ENCODE measurements at regions not wholly inside any gene's neighbourhood (a gene's known extent, or its start where the extent isn't known, plus 50 kb on each side); places are given as distances from the start of the nearest gene placed in this dataset.
"Not testable (repeated sequence)": the region's sequence is repeated elsewhere in the genome, so short reads cannot be mapped to it uniquely, and the experiment has no call there.

DNA sequence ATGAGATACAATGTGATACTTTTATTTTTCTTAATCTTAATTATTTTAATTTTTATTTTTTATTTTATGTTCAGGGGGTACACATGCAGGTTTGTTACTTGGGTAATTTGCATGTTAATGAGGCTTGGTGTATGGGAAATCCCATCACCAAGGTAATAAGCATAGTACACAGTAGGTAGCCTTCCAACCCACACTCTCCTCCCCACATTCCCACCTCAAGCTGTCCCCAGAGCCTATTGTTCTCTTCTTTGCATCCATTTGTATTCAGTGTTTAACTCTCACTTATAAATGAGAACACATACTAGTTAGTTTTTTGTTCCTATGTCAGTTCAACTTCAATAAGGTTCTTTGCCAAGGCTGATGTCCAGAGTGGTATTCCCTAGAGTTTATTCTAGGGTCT lies 1375.4 kb downstream of the NSUN3 start:
- DNase-seq (ENCODE audit: low read depth in 3 of 3, low spot score in 1 of 3): no peak

DNA sequence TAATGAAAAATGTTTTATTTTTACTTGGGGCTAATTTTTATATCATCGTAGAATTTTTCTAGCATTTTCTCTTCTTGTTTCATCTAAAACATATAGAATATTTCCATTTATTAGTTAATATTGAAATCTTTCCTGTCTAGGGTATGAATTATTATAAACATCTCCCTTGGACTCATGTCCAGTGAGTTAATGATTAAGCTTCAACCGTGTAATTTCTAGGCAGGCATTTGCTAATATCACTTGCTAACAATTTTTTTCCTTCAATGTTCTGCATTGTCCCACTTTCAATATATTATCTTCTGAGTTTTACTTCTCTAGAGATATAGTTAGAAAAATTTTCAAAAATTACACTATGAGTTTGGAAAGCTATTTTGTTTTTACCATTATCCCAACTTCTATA lies 1371.6 kb upstream of the EPHA6 start:
- DNase-seq (ENCODE audit: low read depth in 3 of 3, low spot score in 1 of 3): no peak

DNA sequence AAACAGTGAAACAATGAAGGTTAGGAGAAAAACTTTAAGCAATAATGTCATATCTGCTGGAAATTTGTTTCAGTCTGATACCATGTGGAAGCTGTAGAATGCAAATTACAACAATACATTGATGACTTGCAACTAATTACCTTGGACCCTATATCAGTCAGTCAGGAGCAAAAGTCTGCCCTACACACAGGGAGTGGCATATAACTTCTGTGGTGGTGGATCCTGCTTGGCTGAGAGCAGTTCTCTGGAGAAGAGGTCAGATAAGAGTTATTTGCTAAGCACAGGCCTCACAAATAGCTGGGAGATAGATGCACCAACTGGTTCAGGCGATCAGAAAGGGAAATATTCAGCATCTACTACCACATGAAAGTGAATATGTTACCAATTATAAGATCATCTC lies 1364.6 kb upstream of the EPHA6 start:
- no peak for DNase-seq (ENCODE audit: low read depth in 3 of 3, low spot score in 1 of 3)

DNA sequence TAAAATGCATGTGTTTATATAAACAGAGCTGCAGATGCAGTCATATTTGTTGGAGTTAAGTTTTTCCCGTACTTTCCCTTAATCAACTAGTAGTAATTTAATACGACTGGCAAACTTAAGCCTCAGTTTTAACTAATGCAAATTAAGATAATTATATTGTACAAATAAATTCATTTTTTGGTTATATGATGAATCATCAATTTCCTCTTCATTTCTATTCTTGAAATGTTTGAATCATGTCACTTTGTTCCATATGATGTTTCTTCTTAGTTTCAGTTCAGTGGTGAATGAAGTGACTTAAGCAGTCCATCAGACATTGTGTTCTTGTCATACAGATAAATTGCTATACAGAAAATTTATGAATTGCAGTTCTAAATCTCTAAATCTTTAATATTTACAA lies 1361.2 kb upstream of the EPHA6 start:
- DNase-seq (ENCODE audit: low read depth in 3 of 3, low spot score in 1 of 3): no peak

DNA sequence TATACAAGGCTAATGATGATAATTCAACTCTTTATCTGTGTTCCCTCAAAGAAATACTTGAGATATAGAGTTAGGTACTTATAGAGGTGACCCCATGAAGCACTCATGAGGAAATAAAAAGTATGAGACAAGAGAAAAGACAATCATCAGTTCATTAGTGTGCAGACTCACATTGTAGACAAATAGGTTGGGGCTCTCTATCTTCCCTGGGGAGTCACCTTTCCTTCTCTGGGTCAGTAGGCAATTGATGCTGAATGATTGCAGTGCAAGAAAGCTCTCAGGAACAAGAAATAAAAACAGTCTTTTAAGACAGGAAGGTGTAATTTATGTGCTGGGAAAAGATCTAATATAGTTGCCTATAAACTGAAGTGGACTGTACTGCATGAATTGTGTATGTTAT lies 1357.6 kb upstream of the EPHA6 start:
- no peak for DNase-seq (ENCODE audit: low read depth in 3 of 3, low spot score in 1 of 3)

DNA sequence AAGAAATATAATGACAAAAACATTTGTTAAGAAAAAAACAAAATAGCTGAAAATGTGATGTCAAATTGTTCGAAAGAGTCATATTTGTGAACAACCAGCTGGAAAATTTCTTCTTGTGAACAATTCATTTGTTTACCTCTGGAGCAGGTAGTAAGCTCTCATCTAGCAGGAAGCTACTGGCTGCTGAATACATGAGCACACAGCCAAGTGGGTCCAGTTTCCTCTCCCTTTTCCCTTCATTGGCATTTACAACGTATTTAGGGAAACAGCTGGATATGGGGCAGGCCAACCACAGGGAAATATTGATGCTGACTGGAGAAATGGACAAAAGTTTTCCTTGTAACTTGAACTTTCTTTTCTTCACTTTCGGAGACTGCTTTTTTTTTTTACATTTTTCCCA lies 1354.7 kb upstream of the EPHA6 start:
- no peak for DNase-seq (ENCODE audit: low read depth in 3 of 3, low spot score in 1 of 3)

DNA sequence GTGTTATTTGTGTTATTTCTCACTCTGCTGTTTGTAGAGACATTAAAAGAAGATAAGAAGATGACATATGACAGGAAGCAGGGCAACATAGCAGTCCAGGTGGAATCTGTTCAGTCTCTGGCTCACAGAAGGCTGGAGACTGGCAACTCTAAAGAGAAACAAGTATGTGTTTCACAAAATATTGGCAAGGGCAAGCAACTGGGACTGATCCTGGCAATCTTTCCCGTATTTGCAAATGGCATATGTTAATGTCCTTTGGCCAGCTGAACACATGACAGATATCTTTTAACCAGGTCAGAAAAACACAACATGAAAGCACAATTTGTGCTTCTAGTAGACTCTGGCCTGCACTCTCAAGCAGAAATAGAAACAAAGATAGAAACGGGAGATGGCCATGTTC lies 1354.1 kb upstream of the EPHA6 start:
- no peak for DNase-seq (ENCODE audit: low read depth in 3 of 3, low spot score in 1 of 3)

DNA sequence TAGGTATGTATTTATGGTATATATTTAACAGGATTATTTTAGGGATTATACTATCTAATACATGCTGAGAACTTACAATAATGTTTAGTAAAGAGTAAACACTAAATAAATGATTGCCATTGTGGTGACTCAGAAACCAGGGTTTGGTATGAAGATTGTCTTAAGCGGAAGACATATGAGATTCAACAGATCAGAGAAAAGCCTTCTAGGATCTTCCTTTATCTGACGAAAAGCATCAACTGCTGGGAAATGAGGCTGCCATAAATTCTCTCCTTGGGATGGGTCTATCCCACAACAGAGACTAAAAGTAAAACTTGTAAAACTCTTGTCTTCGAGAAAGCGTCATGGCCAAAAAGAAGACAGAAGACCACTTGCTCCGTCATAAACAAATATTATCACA lies 1352.2 kb upstream of the EPHA6 start:
- DNase-seq (ENCODE audit: low read depth in 3 of 3, low spot score in 1 of 3): no peak

DNA sequence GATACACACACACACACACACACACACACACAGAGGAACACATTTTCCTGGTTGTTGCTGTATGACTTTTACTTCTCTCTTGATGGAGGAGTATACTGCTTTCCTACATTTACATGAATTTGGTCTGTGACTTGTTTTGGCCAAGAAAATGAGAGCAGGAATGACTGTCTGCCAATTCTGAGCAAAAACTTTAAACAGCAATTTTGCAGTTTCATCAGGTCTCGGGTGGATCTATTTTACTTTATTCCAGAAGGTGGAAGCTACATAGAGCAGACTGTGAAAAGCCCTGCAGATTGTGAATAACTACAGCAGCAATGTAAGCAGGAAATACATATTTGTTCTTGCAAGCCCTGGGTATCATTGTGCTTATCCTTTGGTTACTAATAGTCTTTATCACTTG lies 1350.0 kb upstream of the EPHA6 start:
- no peak for DNase-seq (ENCODE audit: low read depth in 3 of 3, low spot score in 1 of 3)

DNA sequence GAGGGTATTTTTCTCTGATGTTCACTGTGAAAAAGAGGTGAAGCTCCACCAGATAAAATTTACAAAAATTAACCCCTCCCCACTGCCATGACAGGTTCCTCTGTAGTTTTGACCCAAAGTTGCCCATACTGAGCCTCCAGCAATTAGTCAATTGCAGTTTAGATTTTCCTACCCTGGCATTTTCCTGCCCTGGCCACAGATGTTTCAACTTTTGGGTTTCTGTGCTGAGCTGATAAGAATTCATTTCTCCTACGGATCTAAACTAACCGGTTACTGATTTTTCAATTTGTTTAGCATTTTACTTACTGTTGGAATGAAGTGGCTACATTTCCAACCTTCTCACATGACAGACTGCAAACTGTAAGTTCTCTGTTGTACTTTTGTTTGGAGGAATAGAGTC lies 1346.1 kb upstream of the EPHA6 start:
- DNase-seq (ENCODE audit: low read depth in 3 of 3, low spot score in 1 of 3): no peak

DNA sequence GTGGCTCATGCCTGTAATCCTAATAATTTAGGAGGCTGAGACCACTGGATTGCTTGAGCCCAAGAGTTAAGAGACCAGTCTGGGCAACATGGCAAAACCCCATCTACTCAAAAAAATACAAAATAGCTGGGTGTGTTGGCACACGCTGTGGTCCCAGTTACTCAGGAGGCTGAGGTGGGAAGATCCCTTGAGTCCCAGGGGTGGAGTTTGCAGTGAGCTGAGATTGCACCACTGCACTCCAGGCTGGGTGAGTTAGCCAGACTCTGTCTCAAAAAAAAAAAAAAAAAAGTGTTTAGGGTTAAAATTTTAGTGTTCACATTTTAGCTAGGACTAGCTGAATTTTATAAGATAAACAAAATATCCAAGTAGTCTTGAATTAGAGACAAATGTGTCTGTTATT lies 1340.1 kb upstream of the EPHA6 start:
- DNase-seq (ENCODE audit: low read depth in 3 of 3, low spot score in 1 of 3): no peak

DNA sequence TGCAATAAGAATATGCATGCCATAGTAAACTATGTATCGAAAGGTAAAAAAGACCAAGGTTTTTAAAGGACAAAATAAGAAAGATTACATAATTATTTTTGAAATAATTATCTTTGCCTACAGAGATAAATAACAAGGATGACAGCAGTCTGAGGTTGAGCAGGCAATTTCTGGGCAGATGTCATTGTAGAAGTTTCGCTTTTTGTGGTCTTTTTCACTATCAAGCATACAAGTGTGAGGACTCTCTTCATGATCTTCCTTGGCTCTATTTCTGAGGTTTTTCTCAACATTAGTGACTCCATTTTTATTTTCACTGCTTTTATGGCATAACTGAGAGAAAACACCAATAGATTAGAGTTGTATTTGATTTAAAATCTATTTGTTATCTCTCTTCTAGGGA lies 1337.9 kb upstream of the EPHA6 start:
- no peak for DNase-seq (ENCODE audit: low read depth in 3 of 3, low spot score in 1 of 3)

DNA sequence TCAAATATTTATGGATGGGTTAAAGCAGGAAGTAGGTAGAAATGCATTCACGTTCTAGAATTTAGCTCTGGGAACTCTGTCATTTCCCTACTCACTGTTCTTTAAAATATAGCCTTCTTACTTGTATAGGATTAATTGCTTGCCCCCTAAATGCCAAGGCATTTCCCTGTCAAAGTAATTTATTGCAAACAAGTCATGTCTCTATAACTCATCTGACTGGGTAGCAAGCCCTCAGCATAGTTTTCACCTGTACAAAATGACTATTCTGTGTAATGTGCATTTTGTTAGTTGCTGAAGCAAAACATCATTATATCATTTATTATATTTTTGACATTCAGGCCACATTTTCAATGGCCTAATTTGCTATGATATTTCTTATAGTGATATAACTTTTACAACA lies 1308.2 kb upstream of the EPHA6 start:
- no peak for DNase-seq (ENCODE audit: low read depth in 3 of 3, low spot score in 1 of 3)

DNA sequence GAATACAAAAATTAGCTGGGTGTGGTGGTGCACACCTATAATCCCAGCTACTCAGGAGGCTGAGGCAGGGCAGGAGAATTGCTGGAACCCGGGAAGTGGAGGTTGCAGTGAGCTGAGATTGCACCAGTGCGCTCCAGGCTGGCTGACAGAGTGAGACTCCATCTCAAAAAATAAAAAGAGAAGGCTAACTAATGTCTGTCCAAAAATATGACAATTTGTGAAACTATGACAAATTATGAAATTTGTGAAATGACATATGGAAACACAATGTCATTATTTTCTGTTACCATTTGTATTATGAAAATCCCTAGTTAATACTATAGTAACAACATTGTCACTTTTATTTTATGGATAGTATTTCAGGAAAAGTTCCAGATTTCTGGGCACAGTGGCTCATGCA lies 1306.3 kb upstream of the EPHA6 start:
- no peak for DNase-seq (ENCODE audit: low read depth in 3 of 3, low spot score in 1 of 3)

DNA sequence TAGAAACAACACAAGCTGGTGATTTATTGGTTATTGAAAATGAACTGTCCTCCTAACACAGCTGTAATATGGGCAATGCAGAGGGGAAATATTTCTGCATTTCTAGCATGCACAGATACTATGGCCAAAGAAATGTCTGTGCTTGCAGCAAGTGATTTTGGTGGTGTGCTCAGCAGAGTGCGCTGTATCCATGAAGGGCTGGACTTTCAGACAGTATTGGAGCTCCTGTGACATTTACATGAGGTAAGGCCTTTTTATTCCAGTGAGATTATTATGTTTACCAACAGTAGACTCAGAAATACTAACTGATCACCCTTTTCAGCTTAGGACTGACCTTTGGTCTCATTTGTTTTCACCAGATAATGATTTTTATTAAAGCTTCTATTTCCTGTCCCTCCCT lies 1302.6 kb upstream of the EPHA6 start:
- no peak for DNase-seq (ENCODE audit: low read depth in 3 of 3, low spot score in 1 of 3)

DNA sequence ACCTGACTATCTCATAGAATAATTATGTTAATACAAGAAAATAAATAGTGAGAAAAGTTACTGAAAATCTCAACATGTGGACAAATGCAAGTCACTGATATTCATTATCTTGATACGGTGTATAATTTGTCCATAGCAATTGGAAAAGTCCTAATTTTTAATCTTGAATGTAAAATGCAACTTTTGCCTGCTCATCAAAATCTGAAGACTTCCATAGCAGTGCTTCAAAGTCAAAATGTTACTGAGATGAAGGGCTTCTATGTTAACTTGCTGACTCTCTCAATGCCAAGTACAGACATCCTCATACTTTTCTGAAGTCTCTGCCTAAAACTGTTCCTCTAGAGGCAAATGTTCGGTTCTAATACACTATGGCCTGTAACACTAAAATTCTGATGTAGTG lies 1300.1 kb upstream of the EPHA6 start:
- DNase-seq (ENCODE audit: low read depth in 3 of 3, low spot score in 1 of 3): no peak

DNA sequence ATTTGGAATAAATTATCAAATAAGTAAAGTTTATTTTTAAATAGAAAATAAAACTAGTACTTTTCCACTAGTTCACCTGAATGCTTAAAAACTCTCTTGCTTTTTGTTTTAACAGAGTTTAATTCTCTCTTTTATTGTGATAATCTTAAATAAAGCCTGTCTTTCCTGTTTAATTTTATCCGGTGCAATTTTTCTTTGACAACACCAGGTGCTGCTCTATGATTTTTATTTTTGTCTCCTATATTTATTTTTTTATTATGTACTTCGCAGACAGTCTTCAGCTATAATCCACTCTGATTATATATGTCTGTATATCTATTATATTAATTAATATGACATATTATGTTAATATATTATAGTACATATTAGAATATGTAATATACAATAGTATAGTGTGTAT lies 1293.0 kb upstream of the EPHA6 start:
- DNase-seq (ENCODE audit: low read depth in 3 of 3, low spot score in 1 of 3): no peak

DNA sequence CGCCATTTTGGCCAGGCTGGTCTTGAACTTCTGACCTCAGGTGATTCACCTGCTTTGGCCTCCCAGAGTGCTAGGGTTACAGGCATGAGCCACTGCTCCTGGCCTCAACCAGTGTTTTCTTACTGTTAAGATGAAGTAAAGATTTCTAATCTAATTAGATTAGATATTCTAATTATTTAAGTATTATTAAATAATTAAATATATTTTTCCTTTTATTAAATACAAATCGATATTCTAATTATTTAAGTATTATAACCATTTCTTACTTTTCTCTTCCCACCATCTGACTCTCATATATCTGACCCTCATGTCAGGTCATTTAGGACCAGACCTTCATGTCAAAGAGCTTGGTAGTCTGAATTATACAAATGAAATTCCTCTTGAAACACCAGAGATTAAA lies 1291.9 kb upstream of the EPHA6 start:
- DNase-seq (ENCODE audit: low read depth in 3 of 3, low spot score in 1 of 3): no peak

DNA sequence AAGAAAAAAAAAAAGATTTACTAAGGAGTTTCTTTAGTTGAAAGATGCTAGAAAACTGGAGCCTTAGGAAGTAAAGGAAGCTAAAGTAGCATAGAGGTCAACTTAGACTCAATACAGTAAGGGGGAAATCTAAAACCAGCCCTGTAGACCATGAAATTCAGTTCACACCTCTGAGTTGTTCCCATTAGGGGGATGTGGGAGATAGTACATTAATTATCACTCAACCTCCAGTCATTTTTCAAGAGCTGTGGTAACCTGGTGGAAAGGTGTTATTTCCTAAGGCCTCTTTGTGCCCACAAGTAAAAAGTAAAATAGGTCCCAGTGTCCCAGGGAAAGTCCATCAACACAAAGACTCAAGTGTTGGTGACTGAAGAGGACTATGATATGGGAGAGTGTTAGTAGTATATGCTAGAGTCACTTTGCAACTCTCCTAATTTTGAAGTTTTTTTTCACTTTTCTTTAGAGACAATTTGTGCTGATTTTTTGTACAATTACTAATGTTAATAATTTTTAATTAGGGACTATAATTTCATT lies 1274.4 kb upstream of the EPHA6 start:
- no peak for DNase-seq (ENCODE audit: low read depth in 3 of 3, low spot score in 1 of 3)

DNA sequence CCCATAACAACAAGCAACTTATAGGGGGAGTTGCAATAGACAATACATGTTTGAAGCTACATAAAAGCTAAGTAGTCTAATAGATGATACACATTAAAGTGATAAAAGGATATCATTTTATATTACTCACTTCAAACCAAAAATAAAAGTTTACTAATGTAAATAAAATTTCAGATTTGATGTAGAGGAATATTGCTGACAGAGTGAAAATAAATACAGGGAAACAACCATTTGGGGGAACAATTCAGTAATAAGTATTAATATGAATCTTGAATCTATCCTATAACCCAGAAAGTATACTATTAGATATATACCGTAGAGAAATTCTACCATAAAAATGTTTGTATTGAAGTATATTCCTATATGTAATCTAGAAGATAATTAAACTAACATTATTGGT lies 1248.9 kb upstream of the EPHA6 start:
- no peak for DNase-seq (ENCODE audit: low read depth in 3 of 3, low spot score in 1 of 3)

DNA sequence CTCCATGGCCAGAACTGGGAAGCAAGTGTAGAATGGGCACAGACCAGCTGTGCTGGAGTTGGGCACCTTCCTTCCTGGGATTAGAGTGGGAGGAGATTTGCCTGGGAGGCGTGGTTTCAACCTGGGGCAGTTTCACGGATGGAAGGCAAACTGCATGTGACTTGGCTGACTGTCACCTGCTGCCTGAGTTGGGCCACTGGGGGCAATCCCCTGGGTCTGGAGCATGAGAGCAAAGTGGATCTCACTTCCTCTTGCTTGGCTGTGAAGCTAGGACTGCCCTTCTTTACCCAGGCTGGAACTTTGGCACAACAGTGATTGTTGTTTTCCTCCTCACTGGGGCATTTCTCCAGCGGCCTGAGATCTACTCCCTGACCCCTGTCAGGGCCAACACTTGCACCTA lies 1247.0 kb upstream of the EPHA6 start:
- no peak for DNase-seq (ENCODE audit: low read depth in 3 of 3, low spot score in 1 of 3)

DNA sequence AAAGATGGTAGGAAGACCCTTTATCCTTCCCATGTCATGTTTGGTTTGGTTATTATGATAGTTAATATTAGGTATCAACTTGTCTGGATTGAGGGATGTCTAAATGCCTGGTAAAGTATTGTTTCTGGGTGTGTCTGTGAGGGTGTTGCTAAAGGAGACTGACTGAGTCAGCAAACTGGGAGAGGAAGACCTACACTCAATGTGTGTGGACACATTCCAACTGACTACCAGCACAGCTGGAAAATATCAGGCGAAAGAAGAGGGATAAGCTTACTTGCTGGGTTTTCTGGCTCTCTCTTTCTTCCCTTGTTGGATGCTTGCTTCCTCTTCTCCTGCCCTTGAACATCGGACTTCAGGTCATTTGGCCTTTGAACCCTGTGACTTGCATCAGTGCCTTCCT lies 1227.6 kb upstream of the EPHA6 start:
- no peak for DNase-seq (ENCODE audit: low read depth in 3 of 3, low spot score in 1 of 3)

DNA sequence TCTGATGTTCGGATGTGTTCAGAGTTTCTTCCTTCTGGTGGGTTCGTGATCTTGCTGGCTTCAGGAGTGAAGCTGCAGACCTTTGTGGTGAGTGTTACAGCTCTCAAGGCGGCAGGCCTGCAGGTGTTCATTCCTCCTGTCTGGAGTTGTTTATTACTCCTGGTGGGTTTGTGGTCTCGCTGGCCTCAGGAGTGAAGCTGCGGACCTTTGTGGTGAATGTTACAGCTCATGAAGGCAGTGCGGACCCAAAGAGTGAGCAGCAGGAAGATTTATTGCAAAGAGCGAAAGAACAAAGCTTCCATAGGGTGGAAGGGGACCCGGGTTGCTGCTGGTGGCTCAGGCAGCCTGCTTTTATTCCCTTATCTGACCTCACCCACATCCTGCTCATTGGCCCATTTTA lies 1226.8 kb upstream of the EPHA6 start:
- not testable (repeated sequence) for DNase-seq (ENCODE audit: low read depth in 3 of 3, low spot score in 1 of 3)

DNA sequence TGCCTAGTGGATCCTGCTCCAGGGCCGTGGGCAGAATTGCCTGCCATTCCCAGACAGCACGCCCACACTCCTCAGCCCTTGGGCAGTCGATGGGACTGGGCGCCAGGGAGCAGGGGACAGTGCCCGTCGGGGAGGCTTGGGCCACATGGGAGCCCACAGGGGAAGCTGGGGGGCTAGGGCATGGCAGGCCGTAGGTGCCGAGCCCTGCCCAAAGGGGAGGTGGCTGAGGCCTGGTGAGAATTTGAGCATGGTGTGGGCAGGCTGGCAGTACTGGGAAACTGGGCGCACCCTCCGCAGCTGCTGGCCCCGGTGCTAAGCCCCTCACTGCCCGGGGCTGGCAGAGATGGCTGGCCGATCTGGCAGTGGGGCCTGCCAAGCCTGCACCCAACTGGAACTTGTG lies 1225.9 kb upstream of the EPHA6 start:
- DNase-seq (ENCODE audit: low read depth in 3 of 3, low spot score in 1 of 3): no peak
